Ascending aorta (tissue), 2 donors: ENCODE measurements at regions not wholly inside any gene's neighbourhood (a gene's known extent, or its start where the extent isn't known, plus 50 kb on each side); places are given as distances from the start of the nearest gene placed in this dataset.

Experiments
- DNase-seq, 2 donors: peaks; one replicate each; pipeline ENCODE4 v3.0.0-alpha.2; 2019; ENCODE audit warnings: low spot score in 2 of 2
- H3K27ac ChIP-seq, 2 donors: fragments of 200-600 bp; sonication (generic); one replicate each; pipeline ENCODE4 v1.5.1; 2016 to 2017; ENCODE audit warnings: mild to moderate bottlenecking in 1 of 2
- H3K27me3 ChIP-seq: fragments of 200-600 bp; sonication (generic); one replicate; pipeline ENCODE4 v1.5.1; 2017
- H3K36me3 ChIP-seq, 2 donors: fragments of 200-600 bp; sonication (generic); one replicate each; pipeline ENCODE4 v1.5.1; 2016
- H3K4me1 ChIP-seq, 2 donors: fragments of 200-600 bp; sonication (generic); one replicate each; pipeline ENCODE4 v1.5.1; 2016 to 2017; ENCODE audit warnings: mild to moderate bottlenecking in 1 of 2
- H3K4me3 ChIP-seq, 2 donors: fragments of 200-600 bp; sonication (generic); one replicate each; pipeline ENCODE4 v1.5.1; 2016 to 2017; ENCODE audit warnings: mild to moderate bottlenecking in 1 of 2
- H3K9me3 ChIP-seq, 2 donors: fragments of 200-600 bp; sonication (generic); one replicate each; pipeline ENCODE4 v1.5.1; 2016
- intact Hi-C: fragments of 100-400 bp; cut with DNase I; formaldehyde crosslinking; loops from one replicate; pipeline ENCODE4 v1.15.1; 2023
- TF ChIP-seq, protein P1 (sequence below), 3 experiments: fragments of 200-600 bp in 2 of 3; fragments of 450-650 bp in 1 of 3; sonication (generic) in 2 of 3; IDR thresholded peaks; one replicate each; pipeline ENCODE4 v1.5.1; 2016 to 2019; ENCODE audit warnings: antibody characterized with exemption in 3 of 3, mild to moderate bottlenecking in 1 of 3, moderate library complexity in 1 of 3

DNA sequence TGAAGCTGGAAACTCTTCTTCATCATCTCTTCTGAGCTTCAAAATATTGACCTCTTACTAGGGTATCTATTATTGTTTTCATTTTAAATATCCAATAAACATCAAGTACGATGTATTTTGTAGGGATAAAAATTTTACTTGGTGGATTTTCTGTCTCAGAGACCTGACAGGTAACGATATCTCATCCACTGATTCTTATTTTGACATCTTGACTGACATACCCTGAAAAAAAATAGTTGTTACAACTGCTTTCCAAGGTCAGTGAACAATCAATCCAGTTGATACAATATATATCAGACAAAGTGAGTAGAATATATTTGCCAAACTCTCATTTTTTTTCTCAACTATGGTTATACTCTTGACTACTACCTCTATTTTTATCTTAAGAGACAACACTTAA lies 963.7 kb upstream of the CDH2 start:
- intact Hi-C loops, result no loop called here
- H3K4me1 ChIP-seq, result no peaks in the 10 kb centered on the region
- H3K4me3 ChIP-seq, result no peak overlapping the region
- H3K36me3 ChIP-seq, result no peaks in the 10 kb centered on the region
- H3K9me3 ChIP-seq, result no peaks in the 10 kb centered on the region
- TF ChIP-seq, protein P1, sequence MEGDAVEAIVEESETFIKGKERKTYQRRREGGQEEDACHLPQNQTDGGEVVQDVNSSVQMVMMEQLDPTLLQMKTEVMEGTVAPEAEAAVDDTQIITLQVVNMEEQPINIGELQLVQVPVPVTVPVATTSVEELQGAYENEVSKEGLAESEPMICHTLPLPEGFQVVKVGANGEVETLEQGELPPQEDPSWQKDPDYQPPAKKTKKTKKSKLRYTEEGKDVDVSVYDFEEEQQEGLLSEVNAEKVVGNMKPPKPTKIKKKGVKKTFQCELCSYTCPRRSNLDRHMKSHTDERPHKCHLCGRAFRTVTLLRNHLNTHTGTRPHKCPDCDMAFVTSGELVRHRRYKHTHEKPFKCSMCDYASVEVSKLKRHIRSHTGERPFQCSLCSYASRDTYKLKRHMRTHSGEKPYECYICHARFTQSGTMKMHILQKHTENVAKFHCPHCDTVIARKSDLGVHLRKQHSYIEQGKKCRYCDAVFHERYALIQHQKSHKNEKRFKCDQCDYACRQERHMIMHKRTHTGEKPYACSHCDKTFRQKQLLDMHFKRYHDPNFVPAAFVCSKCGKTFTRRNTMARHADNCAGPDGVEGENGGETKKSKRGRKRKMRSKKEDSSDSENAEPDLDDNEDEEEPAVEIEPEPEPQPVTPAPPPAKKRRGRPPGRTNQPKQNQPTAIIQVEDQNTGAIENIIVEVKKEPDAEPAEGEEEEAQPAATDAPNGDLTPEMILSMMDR (IDR thresholded peaks at IDR 0.05), result no peak
- no peaks in the 10 kb centered on the region for H3K27me3 ChIP-seq
- no peak overlapping the region for H3K27ac ChIP-seq
- no peak for DNase-seq

DNA sequence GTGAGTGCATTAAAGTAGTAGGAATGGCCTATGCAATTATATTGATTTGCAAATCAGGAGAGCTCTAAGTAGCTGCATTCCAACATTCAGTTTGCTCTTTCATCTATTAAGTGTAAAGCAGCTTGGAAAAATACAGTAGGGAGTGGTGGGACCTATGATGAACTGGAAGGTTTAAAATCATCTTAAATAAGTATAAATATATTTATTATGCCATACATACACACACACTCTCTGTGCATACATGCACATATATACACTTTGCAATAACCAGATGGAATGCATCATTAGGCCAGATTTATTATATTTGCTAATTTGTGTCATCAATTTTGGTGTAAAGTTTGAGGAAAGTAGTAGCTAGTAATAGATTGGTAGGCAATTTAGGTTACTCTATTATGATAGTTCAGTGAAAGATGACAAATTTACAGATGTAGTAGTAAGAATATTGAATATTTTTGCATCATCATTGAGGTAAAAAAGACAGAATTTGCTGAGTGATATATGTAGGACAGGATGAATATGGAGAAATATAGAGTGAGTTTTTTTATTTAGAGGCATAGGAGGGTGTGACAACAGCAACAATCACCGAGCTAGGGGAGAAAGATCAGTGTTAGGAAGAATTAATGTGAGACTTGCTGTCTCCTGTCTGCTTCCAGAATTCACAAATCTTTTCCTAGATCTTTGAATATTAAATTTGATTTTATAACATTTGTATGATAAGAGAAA lies 961.0 kb upstream of the CDH2 start:
- Histone ChIP-seq H3K4me3 (no peak overlapping the region), H3K27ac (no peak overlapping the region), H3K4me1 (no peaks in the 10 kb centered on the region), H3K9me3 (no peaks in the 10 kb centered on the region), H3K27me3 (no peaks in the 10 kb centered on the region), H3K36me3 (no peaks in the 10 kb centered on the region)
- intact Hi-C loops, result no loop called here
- TF ChIP-seq, protein P1 (IDR thresholded peaks at IDR 0.05), result no peak
- DNase-seq, result no peak

DNA sequence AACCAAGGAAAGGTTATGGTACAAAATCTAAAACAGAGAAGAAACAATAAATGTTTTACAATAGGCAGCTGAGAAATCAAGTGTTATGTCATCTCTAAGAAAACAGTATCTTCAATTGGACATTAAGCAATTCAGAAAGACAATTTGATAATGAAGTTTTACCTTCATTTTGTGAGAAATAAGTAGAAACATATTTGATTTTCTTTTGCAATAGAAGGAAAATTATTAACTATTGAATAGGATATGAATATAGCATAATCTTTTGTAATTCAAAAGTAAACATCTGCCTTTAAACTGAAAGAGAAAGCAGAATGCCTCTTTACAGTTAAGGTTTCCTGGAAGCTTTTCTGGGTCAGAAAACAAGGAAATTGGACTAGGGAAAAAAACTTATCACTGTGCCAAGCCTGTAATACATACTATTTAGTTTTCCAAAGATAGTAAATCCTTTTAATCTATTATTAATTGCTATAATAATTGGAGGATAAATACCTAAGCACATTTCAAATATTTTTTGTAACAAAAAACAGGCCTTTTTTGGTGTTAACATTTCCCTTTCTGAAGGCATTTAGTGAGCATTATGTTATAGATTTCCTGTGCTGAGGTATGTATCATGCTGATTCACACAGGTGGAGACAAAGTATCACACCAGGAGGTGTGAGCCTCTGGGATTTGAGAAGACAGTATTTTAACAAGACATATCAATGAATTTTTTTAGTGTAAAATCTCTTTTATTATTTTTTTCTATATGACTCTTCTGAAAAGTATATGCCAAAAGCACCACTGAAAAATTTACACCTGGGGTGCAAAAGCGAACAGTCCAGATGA lies 947.0 kb upstream of the CDH2 start:
- H3K4me3 ChIP-seq, result no peak overlapping the region
- no peaks in the 10 kb centered on the region for H3K27me3 ChIP-seq
- H3K9me3 ChIP-seq, result no peaks in the 10 kb centered on the region
- no peaks in the 10 kb centered on the region for H3K36me3 ChIP-seq
- intact Hi-C loops, result no loop called here
- no peaks in the 10 kb centered on the region for H3K4me1 ChIP-seq
- DNase-seq, result no peak
- H3K27ac ChIP-seq, result no peak overlapping the region
- TF ChIP-seq, protein P1 (IDR thresholded peaks at IDR 0.05), result no peak

DNA sequence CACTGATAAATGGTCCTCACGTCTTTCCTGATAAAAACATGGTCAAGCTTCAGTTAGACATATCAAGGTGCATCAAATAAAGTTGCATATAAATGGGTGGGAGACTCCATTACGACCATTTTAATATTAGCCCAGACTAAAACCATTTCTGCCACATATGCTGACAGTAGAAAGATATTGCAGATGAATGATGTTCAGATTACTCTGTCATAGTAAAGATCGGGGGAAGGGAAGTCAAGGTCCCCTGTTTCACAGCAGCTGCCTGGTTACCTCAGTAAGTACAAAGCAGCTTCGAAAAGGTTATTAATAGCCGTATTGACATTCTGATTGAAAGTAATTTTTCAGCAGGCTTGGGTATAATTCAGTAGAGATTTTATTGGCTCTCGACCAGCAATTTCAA lies 927.7 kb upstream of the CDH2 start:
- H3K36me3 ChIP-seq, result no peaks in the 10 kb centered on the region
- DNase-seq, result no peak
- TF ChIP-seq, protein P1 (IDR thresholded peaks at IDR 0.05), result no peak
- no peak overlapping the region for H3K27ac ChIP-seq
- H3K4me1 ChIP-seq, result no peaks in the 10 kb centered on the region
- no peaks in the 10 kb centered on the region for H3K9me3 ChIP-seq
- intact Hi-C loops, result no loop called here
- H3K4me3 ChIP-seq, result no peak overlapping the region
- no peaks in the 10 kb centered on the region for H3K27me3 ChIP-seq

DNA sequence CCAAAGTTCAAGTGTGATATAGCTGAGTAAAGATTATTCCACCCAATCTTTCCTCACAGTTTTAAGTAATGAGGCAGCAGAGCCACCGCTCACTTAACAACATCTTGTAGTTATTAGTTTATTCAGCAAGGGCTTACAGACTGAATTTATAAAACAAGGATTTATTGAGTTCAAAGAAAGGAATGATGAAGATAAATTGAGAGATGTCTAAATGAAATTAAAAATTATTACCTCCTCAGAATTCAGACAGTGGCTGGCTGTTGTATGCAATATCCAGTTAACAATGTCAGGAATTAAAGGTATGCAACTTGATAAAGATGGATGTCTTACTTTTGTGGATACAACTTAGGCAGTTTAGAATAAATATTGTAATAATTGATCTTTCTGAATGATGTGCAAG lies 927.3 kb upstream of the CDH2 start:
- H3K27me3 ChIP-seq, result no peaks in the 10 kb centered on the region
- H3K27ac ChIP-seq, result no peak overlapping the region
- no peaks in the 10 kb centered on the region for H3K9me3 ChIP-seq
- no peaks in the 10 kb centered on the region for H3K4me1 ChIP-seq
- H3K36me3 ChIP-seq, result no peaks in the 10 kb centered on the region
- TF ChIP-seq, protein P1 (IDR thresholded peaks at IDR 0.05), result no peak
- intact Hi-C loops, result no loop called here
- DNase-seq, result no peak
- H3K4me3 ChIP-seq, result no peak overlapping the region
